Naive thymus-derived CD4-positive, alpha-beta T cell (primary cell): ENCODE measurements at regions not wholly inside any gene's neighbourhood (a gene's known extent, or its start where the extent isn't known, plus 50 kb on each side); places are given as distances from the start of the nearest gene placed in this dataset.
"Not testable (repeated sequence)": the region's sequence is repeated elsewhere in the genome, so short reads cannot be mapped to it uniquely, and the experiment has no call there.

Experiments used
- ATAC-seq: fragments of 150-1000 bp; cut with Tn5 transposase; 2 replicates; pipeline ENCODE4 v1.10.0; 2021; ENCODE audit warnings: mild to moderate bottlenecking, moderate library complexity
- CTCF ChIA-PET: fragments of 350-600 bp; sonication (Branson Sonifier 250); formaldehyde crosslinking; loops from one replicate; lab custom pipeline; 2021; ENCODE audit warnings: antibody characterized with exemption; lab: Charles Lee
- POLR2A ChIA-PET: fragments of 350-600 bp; sonication (Branson Sonifier 250); formaldehyde crosslinking; loops from one replicate; lab custom pipeline; 2021; ENCODE audit warnings: antibody characterized with exemption, inconsistent platforms; lab: Charles Lee
- DNase-seq, 9 donors: peaks; one replicate each; pipeline versions ENCODE4 v3.0.0 to v3.0.0-alpha.2; 2020 to 2022; ENCODE audit warnings: mixed read lengths in 1 of 9
- H3K27ac ChIP-seq: one replicate; pipeline ENCODE4 v1.7.0; 2013; ENCODE audit warnings: mild to moderate bottlenecking, low read depth, low read length, moderate library complexity
- H3K27me3 ChIP-seq, 2 donors: one replicate each; pipeline ENCODE4 v1.7.0; 2013; ENCODE audit warnings: low read length in 2 of 2, mild to moderate bottlenecking in 2 of 2, moderate library complexity in 2 of 2; ENCODE audit not compliant: control insufficient read depth in 2 of 2, insufficient read depth in 2 of 2
- H3K36me3 ChIP-seq, 3 experiments: 1 replicate in 2 of 3; 2 replicates in 1 of 3; pipeline ENCODE4 v1.7.0; 2013; ENCODE audit warnings: low read length in 3 of 3, mild to moderate bottlenecking in 3 of 3, moderate library complexity in 1 of 3; ENCODE audit not compliant: insufficient read depth in 3 of 3, control insufficient read depth in 2 of 3
- H3K4me1 ChIP-seq, 2 donors: one replicate each; pipeline ENCODE4 v1.7.0; 2013; ENCODE audit warnings: low read length in 2 of 2, mild to moderate bottlenecking in 2 of 2, moderate library complexity in 1 of 2; ENCODE audit not compliant: control insufficient read depth in 2 of 2, insufficient read depth in 2 of 2
- H3K4me3 ChIP-seq: 2 replicates; pipeline ENCODE4 v1.7.0; 2013; ENCODE audit warnings: mild to moderate bottlenecking, low read length
- H3K9me3 ChIP-seq, 3 experiments: 1 replicate in 2 of 3; 2 replicates in 1 of 3; pipeline ENCODE4 v1.7.0; 2013; ENCODE audit warnings: low read length in 3 of 3; ENCODE audit not compliant: control insufficient read depth in 2 of 3
- H3K27ac Mint-ChIP-seq, 9 donors: one replicate each; pipeline ENCODE4 v1.8.0; 2020 to 2022; ENCODE audit warnings: mixed read lengths in 9 of 9, mild to moderate bottlenecking in 8 of 9, moderate library complexity in 5 of 9, inconsistent platforms in 2 of 9
- H3K27me3 Mint-ChIP-seq, 5 donors: one replicate each; pipeline ENCODE4 v1.8.0; 2021 to 2022; ENCODE audit warnings: mixed read lengths in 5 of 5, mild to moderate bottlenecking in 1 of 5
- H3K36me3 Mint-ChIP-seq, 5 donors: one replicate each; pipeline ENCODE4 v1.8.0; 2020 to 2022; ENCODE audit warnings: mixed read lengths in 5 of 5, mild to moderate bottlenecking in 3 of 5, inconsistent platforms in 1 of 5
- H3K4me1 Mint-ChIP-seq, 7 donors: one replicate each; pipeline ENCODE4 v1.8.0; 2020 to 2022; ENCODE audit warnings: mixed read lengths in 7 of 7, mild to moderate bottlenecking in 3 of 7, inconsistent platforms in 1 of 7
- H3K4me3 Mint-ChIP-seq, 10 donors: one replicate each; pipeline ENCODE4 v1.8.0; 2020 to 2022; ENCODE audit warnings: mild to moderate bottlenecking in 10 of 10, mixed read lengths in 10 of 10, moderate library complexity in 6 of 10, inconsistent platforms in 2 of 10
- H3K9me3 Mint-ChIP-seq, 11 donors: one replicate each; pipeline ENCODE4 v1.8.0; 2020 to 2022; ENCODE audit warnings: mixed read lengths in 11 of 11, mild to moderate bottlenecking in 4 of 11, inconsistent platforms in 1 of 11, moderate library complexity in 1 of 11
- intact Hi-C, 2 donors: fragments of 100-400 bp; cut with micrococcal nuclease; formaldehyde crosslinking; loops; one replicate each; pipeline ENCODE4 v1.15.1; 2023

DNA sequence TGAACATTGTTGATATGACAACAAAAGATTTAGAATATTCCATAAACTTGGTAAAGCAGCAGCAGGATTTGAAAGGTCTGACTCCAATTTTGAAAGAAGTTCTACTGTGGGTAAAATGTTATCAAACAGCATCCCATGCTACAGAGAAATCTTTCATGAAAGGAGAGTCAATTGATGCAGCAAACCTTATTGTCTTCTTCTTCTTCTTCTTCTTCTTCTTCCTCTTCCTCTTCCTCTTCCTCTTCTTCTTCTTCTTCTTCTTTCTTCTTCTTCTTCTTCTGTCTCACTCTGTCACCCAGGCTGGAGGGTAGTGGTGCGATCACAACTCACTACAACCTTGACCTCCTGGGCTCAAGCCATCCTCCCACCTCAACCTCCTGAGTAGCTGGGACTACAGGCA lies 62.4 kb upstream of the GPR6 start:
- H3K4me1 ChIP-seq, H3K27ac Mint-ChIP-seq, ATAC-seq, H3K9me3 ChIP-seq, H3K27ac ChIP-seq, H3K4me1 Mint-ChIP-seq, H3K36me3 ChIP-seq, CTCF ChIA-PET, H3K27me3 Mint-ChIP-seq, H3K4me3 ChIP-seq, H3K9me3 Mint-ChIP-seq, DNase-seq, POLR2A ChIA-PET, intact Hi-C loops, H3K36me3 Mint-ChIP-seq, H3K27me3 ChIP-seq, H3K4me3 Mint-ChIP-seq: not testable (repeated sequence)

GRCh38 chr6:109916759-109917158 lies 61.4 kb upstream of the GPR6 start:
- no peaks in the 10 kb centered on the region for H3K36me3 ChIP-seq
- H3K9me3 Mint-ChIP-seq, result peaks cover 0 to 2% (median 0%) of the 10 kb centered on the region in 11 donors
- no peak for DNase-seq
- no peak overlapping the region for H3K4me3 ChIP-seq
- no peak overlapping the region for H3K27ac Mint-ChIP-seq
- ATAC-seq, result no peak
- POLR2A ChIA-PET, result interaction anchor here (0.6 kb wide), 1 partner anchor 359 kb away, joined by 4 read pairs; no protein-coding TSS in a partner anchor
- intact Hi-C loops, result no loop called here
- H3K4me3 Mint-ChIP-seq, result no peak overlapping the region
- no peaks in the 10 kb centered on the region for H3K9me3 ChIP-seq
- no peaks in the 10 kb centered on the region for H3K4me1 Mint-ChIP-seq
- no peak overlapping the region for H3K27ac ChIP-seq
- no peaks in the 10 kb centered on the region for H3K27me3 ChIP-seq
- peaks cover 0 to 10% (median 5%) of the 10 kb centered on the region in 5 donors for H3K27me3 Mint-ChIP-seq
- no peaks in the 10 kb centered on the region for H3K4me1 ChIP-seq
- CTCF ChIA-PET, result no interaction called here
- H3K36me3 Mint-ChIP-seq, result no peaks in the 10 kb centered on the region

DNA sequence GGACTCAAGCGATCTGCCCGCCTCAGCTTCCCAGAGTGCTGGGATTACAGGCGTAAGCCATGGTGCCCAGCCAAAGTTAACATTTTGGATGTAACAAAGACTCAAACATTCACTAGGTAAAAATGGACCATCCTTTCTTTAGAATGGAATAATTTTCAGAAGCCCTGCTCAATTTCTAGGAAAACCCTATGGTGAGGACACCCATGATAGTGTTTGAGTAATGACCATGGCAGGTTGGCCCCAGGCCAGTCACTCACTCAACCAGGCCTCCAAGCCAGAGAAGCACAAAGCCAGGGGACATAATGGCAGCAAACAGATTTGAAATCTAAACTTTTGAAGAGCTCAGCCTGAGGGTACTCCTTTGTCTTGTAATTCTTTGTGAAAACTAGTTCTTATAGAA lies 59.9 kb upstream of the GPR6 start:
- Mint-ChIP-seq H3K27me3 (peaks cover 3 to 14% (median 6%) of the 10 kb centered on the region in 5 donors), H3K36me3 (no peaks in the 10 kb centered on the region), H3K4me1 (no peaks in the 10 kb centered on the region), H3K9me3 (peaks cover 0 to 4% (median 0%) of the 10 kb centered on the region in 11 donors), H3K4me3 (no peak overlapping the region), H3K27ac (no peak overlapping the region)
- DNase-seq, result no peak
- Histone ChIP-seq H3K27ac (no peak overlapping the region), H3K27me3 (no peaks in the 10 kb centered on the region), H3K4me3 (no peak overlapping the region), H3K36me3 (no peaks in the 10 kb centered on the region), H3K9me3 (no peaks in the 10 kb centered on the region), H3K4me1 (no peaks in the 10 kb centered on the region)
- ATAC-seq, result no peak
- POLR2A ChIA-PET, result no interaction called here
- intact Hi-C loops, result no loop called here
- CTCF ChIA-PET, result no interaction called here

GRCh38 chr6:109920911-109921310 lies 57.2 kb upstream of the GPR6 start:
- POLR2A ChIA-PET, result no interaction called here

GRCh38 chr6:109922851-109923250 lies 55.3 kb upstream of the GPR6 start:
- POLR2A ChIA-PET, result no interaction called here
- DNase-seq (no peak), ATAC-seq (no peak)
- Mint-ChIP-seq H3K36me3 (no peaks in the 10 kb centered on the region), H3K4me1 (peaks cover 0 to 1% (median 0%) of the 10 kb centered on the region in 7 donors), H3K27me3 (peaks cover 8 to 32% (median 16%) of the 10 kb centered on the region in 5 donors), H3K27ac (no peak overlapping the region), H3K4me3 (no peak overlapping the region), H3K9me3 (peaks cover 0 to 4% (median 0%) of the 10 kb centered on the region in 11 donors)
- no peak overlapping the region for H3K4me3 ChIP-seq
- no peaks in the 10 kb centered on the region for H3K27me3 ChIP-seq
- no peaks in the 10 kb centered on the region for H3K4me1 ChIP-seq
- intact Hi-C loops, result no loop called here
- no peak overlapping the region for H3K27ac ChIP-seq
- H3K9me3 ChIP-seq, result no peaks in the 10 kb centered on the region
- no peaks in the 10 kb centered on the region for H3K36me3 ChIP-seq
- CTCF ChIA-PET, result no interaction called here

More at GRCh38 chr6:109920911-109921310, 57.2 kb upstream of the GPR6 start:
- H3K9me3 ChIP-seq, result no peaks in the 10 kb centered on the region
- H3K27me3 ChIP-seq, result no peaks in the 10 kb centered on the region
- intact Hi-C loops, result no loop called here
- H3K4me3 ChIP-seq, result no peak overlapping the region
- H3K4me1 Mint-ChIP-seq, result peaks cover 0 to 1% (median 0%) of the 10 kb centered on the region in 7 donors
- peaks cover 8 to 29% (median 16%) of the 10 kb centered on the region in 5 donors for H3K27me3 Mint-ChIP-seq
- H3K4me1 ChIP-seq, result no peaks in the 10 kb centered on the region
- no peaks in the 10 kb centered on the region for H3K36me3 ChIP-seq
- no peak overlapping the region for H3K4me3 Mint-ChIP-seq
- H3K27ac ChIP-seq, result no peak overlapping the region
- H3K36me3 Mint-ChIP-seq, result no peaks in the 10 kb centered on the region
- DNase-seq, result no peak
- peaks cover 0 to 4% (median 0%) of the 10 kb centered on the region in 11 donors for H3K9me3 Mint-ChIP-seq
- ATAC-seq, result no peak
- no peak overlapping the region for H3K27ac Mint-ChIP-seq
- CTCF ChIA-PET, result no interaction called here

DNA sequence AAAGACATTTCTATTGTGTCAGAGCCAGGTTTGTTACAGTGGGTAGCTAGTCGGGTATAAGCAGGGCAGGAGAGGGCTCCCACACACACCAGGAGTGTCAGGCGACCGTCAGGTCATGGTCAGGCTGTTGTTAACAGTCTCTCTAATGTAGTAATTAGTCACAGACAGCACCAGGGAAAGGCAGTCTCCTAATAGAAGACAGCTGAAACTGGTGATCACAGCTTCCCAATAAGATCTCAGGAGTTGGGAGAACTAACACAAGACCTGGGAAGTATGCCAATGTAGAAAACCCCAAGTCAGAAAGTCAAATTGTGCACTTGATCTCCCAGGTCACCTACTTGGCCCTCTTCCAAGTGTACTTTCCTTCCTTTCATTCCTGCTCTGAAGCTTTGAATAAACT lies 53.0 kb upstream of the GPR6 start:
- H3K27ac ChIP-seq, result no peak overlapping the region
- H3K9me3 ChIP-seq, result no peaks in the 10 kb centered on the region
- intact Hi-C loops, result no loop called here
- ATAC-seq, result no peak
- H3K36me3 ChIP-seq, result no peaks in the 10 kb centered on the region
- peaks cover 0 to 1% (median 0%) of the 10 kb centered on the region in 7 donors for H3K4me1 Mint-ChIP-seq
- no peak overlapping the region for H3K4me3 ChIP-seq
- ChIA-PET POLR2A (no interaction called here), CTCF (no interaction called here)
- no peak overlapping the region for H3K27ac Mint-ChIP-seq
- no peaks in the 10 kb centered on the region for H3K4me1 ChIP-seq
- no peak overlapping the region for H3K4me3 Mint-ChIP-seq
- no peaks in the 10 kb centered on the region for H3K27me3 ChIP-seq
- H3K27me3 Mint-ChIP-seq, result peaks cover 8 to 29% (median 16%) of the 10 kb centered on the region in 5 donors
- no peaks in the 10 kb centered on the region for H3K36me3 Mint-ChIP-seq
- DNase-seq, result no peak
- H3K9me3 Mint-ChIP-seq, result peaks cover 0 to 4% (median 0%) of the 10 kb centered on the region in 11 donors

DNA sequence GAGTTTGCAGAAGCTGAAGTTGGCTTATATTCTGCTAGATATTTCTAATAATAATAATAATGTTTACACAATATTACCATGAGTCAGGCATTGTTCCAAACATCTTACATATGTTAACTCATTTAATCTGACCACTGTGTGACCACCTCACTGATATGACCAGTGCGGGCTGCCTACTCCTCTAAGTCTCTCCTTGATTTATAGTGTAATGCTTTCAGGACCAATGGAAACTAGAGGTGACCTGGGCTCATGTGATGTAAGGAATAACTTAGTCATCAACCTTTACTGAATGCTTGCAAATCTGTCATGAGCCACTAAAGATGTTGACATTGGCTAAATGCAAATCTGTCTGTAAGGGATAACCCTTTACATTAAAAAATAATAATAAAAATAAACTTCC lies 51.1 kb upstream of the GPR6 start:
- Mint-ChIP-seq H3K9me3 (no peaks in the 10 kb centered on the region), H3K4me3 (no peak overlapping the region), H3K27me3 (peaks cover 8 to 22% (median 9%) of the 10 kb centered on the region in 5 donors), H3K27ac (no peak overlapping the region), H3K36me3 (no peaks in the 10 kb centered on the region), H3K4me1 (peaks cover 0 to 1% (median 0%) of the 10 kb centered on the region in 7 donors)
- ChIA-PET POLR2A (no interaction called here), CTCF (no interaction called here)
- Histone ChIP-seq H3K27me3 (no peaks in the 10 kb centered on the region), H3K9me3 (no peaks in the 10 kb centered on the region), H3K4me3 (no peak overlapping the region), H3K4me1 (no peaks in the 10 kb centered on the region), H3K27ac (no peak overlapping the region), H3K36me3 (no peaks in the 10 kb centered on the region)
- no peak for ATAC-seq
- intact Hi-C loops, result no loop called here
- DNase-seq, result no peak
